ENCODE measurements at regions not wholly inside any gene's neighbourhood (a gene's known extent, or its start where the extent isn't known, plus 50 kb on each side); places are given as distances from the start of the nearest gene placed in this dataset.

GRCh38 chr3:117595615-117596014 is 886.0 kb downstream of the TUSC7 start:
- no peak for TF ChIP-seq PKNOX1 (IDR thresholded peaks at IDR 0.05)
- no peak for TF ChIP-seq NFRKB (IDR thresholded peaks at IDR 0.05)
- TF ChIP-seq SUZ12 (IDR thresholded peaks at IDR 0.05), result no peak
- TF ChIP-seq ELF4 (IDR thresholded peaks at IDR 0.05), result no peak
- no peak for TF ChIP-seq BHLHE40 (IDR thresholded peaks at IDR 0.05; ENCODE audit: borderline replicate concordance)
- no peak for TF ChIP-seq ZNF384 (IDR thresholded peaks at IDR 0.05)
- no peak for TF ChIP-seq TARDBP (IDR thresholded peaks at IDR 0.05)
- no peak for TF ChIP-seq FOXA1 (IDR thresholded peaks at IDR 0.05)
- no peak for TF ChIP-seq FOXK2 (IDR thresholded peaks at IDR 0.05)
- no peak for TF ChIP-seq CTBP1 (IDR thresholded peaks at IDR 0.05; ENCODE audit: borderline replicate concordance)
- no peak for TF ChIP-seq SP1 (IDR thresholded peaks at IDR 0.05)
- TF ChIP-seq HDGF (IDR thresholded peaks at IDR 0.05; ENCODE audit: borderline replicate concordance), result no peak
- no peak for TF ChIP-seq FOXM1 (IDR thresholded peaks at IDR 0.05; ENCODE audit: borderline replicate concordance)
- no peak for TF ChIP-seq LEF1 (IDR thresholded peaks at IDR 0.05; ENCODE audit: borderline replicate concordance)
